Omental fat pad (tissue), 3 donors: ENCODE measurements at regions not wholly inside any gene's neighbourhood (a gene's known extent, or its start where the extent isn't known, plus 50 kb on each side); places are given as distances from the start of the nearest gene placed in this dataset.

Source experiments
- ATAC-seq: fragments of 150-250 bp; one replicate; pipeline ENCODE4 v1.9.1; 2016; ENCODE audit warnings: mild to moderate bottlenecking, moderate library complexity; ENCODE audit not compliant: low FRiP score
- DNase-seq: peaks from one replicate; pipeline ENCODE4 v3.0.0-alpha.2; 2019; ENCODE audit warnings: low spot score
- TF ChIP-seq, protein P1 (sequence below), 3 donors: fragments of 450-650 bp; IDR thresholded peaks; one replicate each; pipeline ENCODE4 v1.5.1; 2016 to 2017; ENCODE audit warnings: antibody characterized with exemption in 3 of 3, mild to moderate bottlenecking in 3 of 3, moderate library complexity in 2 of 3

DNA sequence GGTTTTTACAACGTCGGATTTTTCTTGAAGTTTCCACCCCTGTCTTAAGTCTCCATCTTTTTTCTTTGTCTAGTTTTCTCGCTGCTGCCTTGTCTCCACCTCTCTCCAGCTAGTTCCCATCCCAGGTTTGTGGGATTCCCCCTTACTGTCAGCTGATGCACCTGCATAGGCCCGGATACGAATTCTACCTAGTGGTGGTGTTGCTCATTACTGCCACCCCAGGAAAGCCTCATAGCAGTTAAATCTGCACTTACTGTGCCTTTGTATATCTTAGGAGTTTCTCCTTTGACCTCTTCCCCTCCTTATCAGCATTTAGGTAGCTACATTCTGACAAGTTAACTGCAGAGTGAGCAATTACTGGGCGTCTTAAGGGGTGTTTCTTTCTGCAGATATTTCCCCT is 1693.1 kb upstream of the TENM3 start:
- no peak for ATAC-seq

DNA sequence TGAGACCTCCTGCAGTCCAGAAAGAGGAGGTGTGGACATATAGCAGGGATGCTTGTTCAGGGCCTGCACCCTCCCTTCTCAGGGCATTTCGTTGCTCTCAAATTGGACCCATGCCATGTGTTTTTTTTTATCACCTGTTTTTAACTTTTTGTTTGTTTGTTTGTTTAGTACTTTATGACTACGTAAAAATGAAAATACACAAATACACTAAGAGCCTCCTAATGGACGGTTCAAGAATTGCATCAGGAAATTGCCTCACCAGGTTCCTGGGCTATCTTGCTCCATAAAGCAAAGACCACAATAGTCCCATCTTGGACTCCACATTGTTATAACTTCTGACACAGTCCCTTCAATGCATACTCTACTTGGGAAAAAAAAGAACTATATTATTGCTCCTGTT is 1685.9 kb upstream of the TENM3 start:
- TF ChIP-seq, protein P1, sequence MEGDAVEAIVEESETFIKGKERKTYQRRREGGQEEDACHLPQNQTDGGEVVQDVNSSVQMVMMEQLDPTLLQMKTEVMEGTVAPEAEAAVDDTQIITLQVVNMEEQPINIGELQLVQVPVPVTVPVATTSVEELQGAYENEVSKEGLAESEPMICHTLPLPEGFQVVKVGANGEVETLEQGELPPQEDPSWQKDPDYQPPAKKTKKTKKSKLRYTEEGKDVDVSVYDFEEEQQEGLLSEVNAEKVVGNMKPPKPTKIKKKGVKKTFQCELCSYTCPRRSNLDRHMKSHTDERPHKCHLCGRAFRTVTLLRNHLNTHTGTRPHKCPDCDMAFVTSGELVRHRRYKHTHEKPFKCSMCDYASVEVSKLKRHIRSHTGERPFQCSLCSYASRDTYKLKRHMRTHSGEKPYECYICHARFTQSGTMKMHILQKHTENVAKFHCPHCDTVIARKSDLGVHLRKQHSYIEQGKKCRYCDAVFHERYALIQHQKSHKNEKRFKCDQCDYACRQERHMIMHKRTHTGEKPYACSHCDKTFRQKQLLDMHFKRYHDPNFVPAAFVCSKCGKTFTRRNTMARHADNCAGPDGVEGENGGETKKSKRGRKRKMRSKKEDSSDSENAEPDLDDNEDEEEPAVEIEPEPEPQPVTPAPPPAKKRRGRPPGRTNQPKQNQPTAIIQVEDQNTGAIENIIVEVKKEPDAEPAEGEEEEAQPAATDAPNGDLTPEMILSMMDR (IDR thresholded peaks at IDR 0.05): no peak
- DNase-seq (no peak), ATAC-seq (no peak)

More for the DNA sequence above, 1693.1 kb upstream of the TENM3 start:
- no peak for DNase-seq
- TF ChIP-seq, protein P1 (IDR thresholded peaks at IDR 0.05): no peak

DNA sequence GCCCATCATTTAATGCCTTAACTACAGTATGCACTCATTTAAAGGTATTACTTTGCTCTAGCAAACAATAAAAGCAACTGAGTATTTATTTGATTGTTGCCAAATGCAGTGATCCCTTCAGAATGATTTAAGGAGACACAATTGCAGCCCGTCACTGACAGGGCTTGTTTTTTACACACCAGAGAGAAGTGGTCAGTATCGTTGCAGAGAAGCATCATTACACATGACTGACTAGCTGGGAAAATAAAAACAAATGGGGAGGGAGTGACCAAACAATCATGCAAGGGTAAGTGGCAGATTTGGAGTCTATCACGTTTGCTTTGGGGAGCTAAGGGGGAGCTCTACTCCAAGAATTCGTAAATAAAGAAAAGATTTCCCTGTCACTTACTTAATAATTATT is 1685.3 kb upstream of the TENM3 start:
- TF ChIP-seq, protein P1 (IDR thresholded peaks at IDR 0.05): no peak
- no peak for DNase-seq
- ATAC-seq: no peak

DNA sequence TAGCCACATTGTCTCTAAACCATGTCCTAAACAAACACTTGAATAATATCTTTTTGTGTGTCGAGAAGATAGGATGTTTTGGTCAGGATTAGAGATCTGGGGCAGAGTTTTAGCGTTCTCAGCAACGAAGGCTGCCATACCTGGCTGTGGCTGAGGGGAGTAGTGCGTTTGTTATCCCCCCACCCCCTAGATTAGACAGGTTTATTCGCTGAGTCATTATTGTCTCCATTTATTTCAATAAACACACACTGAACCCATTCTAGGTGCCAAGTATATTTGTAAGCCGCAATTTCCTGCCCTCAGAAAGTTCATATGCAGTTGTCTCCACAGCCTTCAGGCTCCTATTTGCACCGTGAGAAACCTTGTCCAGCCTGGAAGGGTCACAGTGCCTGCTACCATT is 1684.8 kb upstream of the TENM3 start:
- DNase-seq: no peak
- TF ChIP-seq, protein P1 (IDR thresholded peaks at IDR 0.05): no peak
- no peak for ATAC-seq

DNA sequence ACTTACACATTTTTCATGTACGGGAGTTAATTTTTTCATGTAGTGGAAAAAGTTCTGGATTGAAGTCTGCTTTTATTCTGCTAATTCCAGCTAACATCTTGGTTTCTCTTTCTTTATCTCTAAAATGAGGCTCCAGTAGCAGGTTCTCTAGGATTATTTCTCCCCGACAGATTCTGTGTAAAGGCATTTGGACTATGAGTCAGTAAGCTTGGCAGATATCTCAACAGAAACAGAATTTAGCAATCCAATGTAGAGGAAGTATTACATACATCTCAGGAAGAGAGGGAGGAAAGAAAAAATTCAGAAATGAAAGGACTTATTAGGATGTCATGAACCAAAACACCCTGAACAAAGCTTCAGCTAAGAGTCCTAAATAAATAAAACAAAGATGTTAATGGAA is 1682.3 kb upstream of the TENM3 start:
- TF ChIP-seq, protein P1 (IDR thresholded peaks at IDR 0.05): no peak
- ATAC-seq (no peak), DNase-seq (no peak)

DNA sequence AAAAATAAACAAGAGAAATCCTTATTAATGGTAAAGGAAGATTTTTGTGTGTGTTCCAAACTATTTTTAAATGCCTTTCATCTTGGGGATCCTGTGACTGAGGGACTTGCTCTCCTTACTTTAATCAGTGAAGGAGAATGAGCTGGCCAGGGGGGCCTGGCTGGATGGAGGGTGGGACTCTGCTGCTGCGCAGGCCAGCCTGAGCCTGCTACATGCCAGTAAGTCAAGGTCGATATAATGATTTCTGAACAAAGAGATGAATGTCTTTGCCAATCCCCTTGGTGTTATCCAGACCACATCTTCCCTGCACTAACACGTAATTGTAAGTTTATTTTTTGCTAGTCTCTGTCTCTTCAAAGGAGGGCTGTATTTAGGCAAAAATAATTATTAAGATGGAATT is 1679.2 kb upstream of the TENM3 start:
- TF ChIP-seq, protein P1 (IDR thresholded peaks at IDR 0.05): no peak
- ATAC-seq: no peak
- no peak for DNase-seq

DNA sequence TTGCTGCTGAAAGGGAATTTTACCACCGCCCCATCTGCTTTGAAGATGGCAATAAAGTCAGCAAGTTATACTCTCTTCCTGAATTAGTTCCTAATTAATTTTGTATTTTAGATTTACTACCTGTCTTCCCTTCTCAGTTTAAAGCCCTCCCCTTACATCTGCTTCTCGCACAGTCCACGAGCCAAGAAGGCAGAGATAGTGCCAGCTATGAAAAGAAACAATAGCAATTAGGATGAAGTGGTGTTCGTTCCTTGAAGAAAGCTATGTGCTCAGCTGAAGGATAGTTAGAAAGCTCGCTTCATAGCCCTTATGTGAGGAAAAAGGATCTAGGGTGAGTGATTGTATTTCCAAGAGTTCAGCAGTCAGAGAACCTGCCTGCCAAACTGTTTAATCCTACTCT is 1678.8 kb upstream of the TENM3 start:
- DNase-seq: no peak
- ATAC-seq: no peak
- TF ChIP-seq, protein P1 (IDR thresholded peaks at IDR 0.05): no peak
